ENCODE measurements at regions not wholly inside any gene's neighbourhood (a gene's known extent, or its start where the extent isn't known, plus 50 kb on each side); places are given as distances from the start of the nearest gene placed in this dataset.

GRCh38 chr15:66895794-66896453 is 169.5 kb upstream of the SMAD3 start (continued):
- TF ChIP-seq ZNF318 (IDR thresholded peaks at IDR 0.05; ENCODE audit: borderline replicate concordance in 1 of 2, low read depth in 1 of 2) (no peak), SPI1 (IDR thresholded peaks at IDR 0.05; ENCODE audit: borderline replicate concordance, low read depth, low read length) (no peak), ZNF41 (CRISPR knock-in tag; conservative IDR thresholded peaks at IDR 0.05) (0 out of 2 replicates have a peak, but pooled peaks have one; percentile 22), RUNX1 (IDR thresholded peaks at IDR 0.05; ENCODE audit: low read depth) (no peak), MEIS2 (IDR thresholded peaks at IDR 0.05; ENCODE audit: partially characterized antibody) (no peak), RHOXF2B (CRISPR knock-in tag; conservative IDR thresholded peaks at IDR 0.05) (no peak), PHF8 (IDR thresholded peaks at IDR 0.05; ENCODE audit: borderline replicate concordance, low read length) (no peak), CREB5 (CRISPR knock-in tag; IDR thresholded peaks at IDR 0.05) (no peak), ZNF165 (CRISPR knock-in tag; IDR thresholded peaks at IDR 0.05; ENCODE audit: borderline replicate concordance) (no peak), ZNF583 (CRISPR knock-in tag; IDR thresholded peaks at IDR 0.05) (no peak), TSHZ1 (CRISPR knock-in tag; IDR thresholded peaks at IDR 0.05) (0 out of 2 replicates have a peak, but pooled peaks have one; percentile 21), ZBTB5 (IDR thresholded peaks at IDR 0.05) (no peak), SMARCC2 (IDR thresholded peaks at IDR 0.05; ENCODE audit: low read depth) (no peak)
